IPS-20b (cell line): ENCODE measurements at regions not wholly inside any gene's neighbourhood (a gene's known extent, or its start where the extent isn't known, plus 50 kb on each side); places are given as distances from the start of the nearest gene placed in this dataset.
"Not testable (repeated sequence)": the region's sequence is repeated elsewhere in the genome, so short reads cannot be mapped to it uniquely, and the experiment has no call there.

Source experiments
- H3K27ac ChIP-seq: one replicate; pipeline ENCODE4 v1.5.1; 2013; ENCODE audit warnings: low read length
- H3K27me3 ChIP-seq: 2 replicates; pipeline ENCODE4 v1.6.1; 2013; ENCODE audit warnings: mild to moderate bottlenecking, low read length, inconsistent platforms; ENCODE audit not compliant: insufficient read depth
- H3K36me3 ChIP-seq: 2 replicates; pipeline ENCODE4 v1.6.1; 2013; ENCODE audit warnings: low read depth, mild to moderate bottlenecking, inconsistent platforms, low read length, moderate library complexity; ENCODE audit not compliant: insufficient read depth
- H3K4me1 ChIP-seq: 2 replicates; pipeline ENCODE4 v1.6.1; 2013; ENCODE audit warnings: mild to moderate bottlenecking, control low read depth, inconsistent platforms, low read length, moderate library complexity; ENCODE audit not compliant: insufficient read depth
- H3K4me3 ChIP-seq: 2 replicates; pipeline ENCODE4 v1.5.1; 2013; ENCODE audit warnings: mild to moderate bottlenecking, low read length, inconsistent platforms
- H3K9ac ChIP-seq: 2 replicates; pipeline ENCODE4 v1.6.1; 2013; ENCODE audit warnings: low read depth, mild to moderate bottlenecking, inconsistent platforms, low read length, moderate library complexity
- H3K9me3 ChIP-seq: 2 replicates; pipeline ENCODE4 v1.6.1; 2013; ENCODE audit warnings: mild to moderate bottlenecking, low read depth, low read length, inconsistent platforms; ENCODE audit not compliant: insufficient read depth

GRCh38 chr7:51446356-51446755 lies 129.7 kb upstream of the COBL start:
- no peaks in the 10 kb centered on the region for H3K36me3 ChIP-seq
- peaks cover 19% of the 10 kb centered on the region; the same call in 1 of the 2 replicates for H3K4me1 ChIP-seq
- peak overlapping the region; percentile 20; the same call in 1 of the 2 replicates for H3K9ac ChIP-seq
- peak overlapping the region; percentile 38; the same call in 1 of the 2 replicates for H3K4me3 ChIP-seq
- no peak overlapping the region for H3K27ac ChIP-seq
- H3K27me3 ChIP-seq: peaks cover 5% of the 10 kb centered on the region
- H3K9me3 ChIP-seq: peaks cover 14% of the 10 kb centered on the region

- Histone ChIP-seq H3K36me3 (no peaks in the 10 kb centered on the region), H3K4me3 (no peak overlapping the region), H3K4me1 (peaks cover 19% of the 10 kb centered on the region; the same call in 1 of the 2 replicates), H3K9me3 (peaks cover 14% of the 10 kb centered on the region), H3K27ac (no peak overlapping the region), H3K9ac (no peak overlapping the region), H3K27me3 (no peaks in the 10 kb centered on the region)
These were observed 128.3 kb upstream of the COBL start for GRCh38 chr7:51444936-51445335.

GRCh38 chr7:51430480-51431086 lies 114.0 kb upstream of the COBL start:
- no peak overlapping the region for H3K27ac ChIP-seq
- no peak overlapping the region for H3K9ac ChIP-seq
- H3K9me3 ChIP-seq: no peaks in the 10 kb centered on the region
- H3K36me3 ChIP-seq: no peaks in the 10 kb centered on the region
- H3K27me3 ChIP-seq: no peaks in the 10 kb centered on the region
- no peak overlapping the region for H3K4me3 ChIP-seq
- H3K4me1 ChIP-seq: no peaks in the 10 kb centered on the region

GRCh38 chr7:51428217-51428887 lies 111.7 kb upstream of the COBL start:
- no peak overlapping the region for H3K4me3 ChIP-seq
- no peaks in the 10 kb centered on the region for H3K36me3 ChIP-seq
- no peaks in the 10 kb centered on the region for H3K27me3 ChIP-seq
- H3K27ac ChIP-seq: no peak overlapping the region
- no peaks in the 10 kb centered on the region for H3K4me1 ChIP-seq
- H3K9me3 ChIP-seq: no peaks in the 10 kb centered on the region
- no peak overlapping the region for H3K9ac ChIP-seq

GRCh38 chr7:51426163-51426562 lies 109.6 kb upstream of the COBL start:
- no peaks in the 10 kb centered on the region for H3K36me3 ChIP-seq
- no peak overlapping the region for H3K27ac ChIP-seq
- H3K27me3 ChIP-seq: no peaks in the 10 kb centered on the region
- H3K9me3 ChIP-seq: no peaks in the 10 kb centered on the region
- H3K9ac ChIP-seq: no peak overlapping the region
- H3K4me1 ChIP-seq: no peaks in the 10 kb centered on the region
- no peak overlapping the region for H3K4me3 ChIP-seq

- not testable (repeated sequence) for H3K27me3 ChIP-seq, H3K9ac ChIP-seq
These were observed 93.3 kb upstream of the COBL start for GRCh38 chr7:51409934-51410333.

GRCh38 chr7:51397608-51398007 lies 81.0 kb upstream of the COBL start:
- H3K9ac ChIP-seq, H3K4me1 ChIP-seq, H3K9me3 ChIP-seq, H3K27me3 ChIP-seq, H3K36me3 ChIP-seq, H3K27ac ChIP-seq, H3K4me3 ChIP-seq: not testable (repeated sequence)

More at GRCh38 chr7:51409934-51410333, 93.3 kb upstream of the COBL start:
- H3K4me1 ChIP-seq, H3K4me3 ChIP-seq, H3K9me3 ChIP-seq, H3K27ac ChIP-seq, H3K36me3 ChIP-seq: not testable (repeated sequence)

- H3K36me3 ChIP-seq, H3K27me3 ChIP-seq, H3K4me3 ChIP-seq, H3K4me1 ChIP-seq, H3K27ac ChIP-seq, H3K9ac ChIP-seq, H3K9me3 ChIP-seq: not testable (repeated sequence)
These were observed 76.4 kb upstream of the COBL start for GRCh38 chr7:51393003-51393402.

GRCh38 chr7:51389952-51390351 lies 73.3 kb upstream of the COBL start:
- H3K36me3 ChIP-seq, H3K4me1 ChIP-seq, H3K9me3 ChIP-seq, H3K9ac ChIP-seq, H3K4me3 ChIP-seq, H3K27me3 ChIP-seq, H3K27ac ChIP-seq: not testable (repeated sequence)

- H3K9me3 ChIP-seq, H3K27ac ChIP-seq, H3K4me3 ChIP-seq, H3K4me1 ChIP-seq, H3K27me3 ChIP-seq, H3K36me3 ChIP-seq, H3K9ac ChIP-seq: not testable (repeated sequence)
These were observed 72.7 kb upstream of the COBL start for GRCh38 chr7:51389216-51389812.

GRCh38 chr7:51388241-51388640 lies 71.6 kb upstream of the COBL start:
- H3K4me3 ChIP-seq, H3K27me3 ChIP-seq, H3K4me1 ChIP-seq, H3K27ac ChIP-seq, H3K9ac ChIP-seq, H3K36me3 ChIP-seq, H3K9me3 ChIP-seq: not testable (repeated sequence)
